ENCODE measurements at regions not wholly inside any gene's neighbourhood (a gene's known extent, or its start where the extent isn't known, plus 50 kb on each side); places are given as distances from the start of the nearest gene placed in this dataset.

DNA sequence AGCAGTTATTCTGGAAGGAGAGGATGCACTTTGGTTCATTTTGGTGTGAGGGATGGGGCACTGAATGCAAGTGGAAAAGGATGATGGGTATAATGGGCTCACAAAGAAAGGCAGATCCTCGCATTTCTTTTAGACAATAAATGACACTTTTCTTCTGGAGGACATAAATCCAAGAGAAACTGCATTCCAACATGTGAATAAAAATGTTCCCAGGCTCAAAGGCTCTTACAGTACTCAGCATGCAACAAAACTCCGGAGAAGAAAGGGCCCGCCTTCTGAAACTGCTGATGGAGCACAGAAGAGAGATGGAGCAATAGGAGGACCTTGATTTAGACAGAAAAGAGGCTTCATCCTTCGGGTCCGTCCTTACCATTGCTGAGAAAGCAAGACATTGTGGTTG lies 538.2 kb upstream of the DPP6 start:
- Histone ChIP-seq H3K36me3 (no peaks in the 10 kb centered on the region), H3K4me3 (no peak overlapping the region), H3K27ac (peak overlapping the region in 1 of 2 donors; percentile 59), H3K9me3 (no peaks in the 10 kb centered on the region), H3K4me1 (no peaks in the 10 kb centered on the region), H3K27me3 (no peaks in the 10 kb centered on the region)
- TF ChIP-seq, protein P1, sequence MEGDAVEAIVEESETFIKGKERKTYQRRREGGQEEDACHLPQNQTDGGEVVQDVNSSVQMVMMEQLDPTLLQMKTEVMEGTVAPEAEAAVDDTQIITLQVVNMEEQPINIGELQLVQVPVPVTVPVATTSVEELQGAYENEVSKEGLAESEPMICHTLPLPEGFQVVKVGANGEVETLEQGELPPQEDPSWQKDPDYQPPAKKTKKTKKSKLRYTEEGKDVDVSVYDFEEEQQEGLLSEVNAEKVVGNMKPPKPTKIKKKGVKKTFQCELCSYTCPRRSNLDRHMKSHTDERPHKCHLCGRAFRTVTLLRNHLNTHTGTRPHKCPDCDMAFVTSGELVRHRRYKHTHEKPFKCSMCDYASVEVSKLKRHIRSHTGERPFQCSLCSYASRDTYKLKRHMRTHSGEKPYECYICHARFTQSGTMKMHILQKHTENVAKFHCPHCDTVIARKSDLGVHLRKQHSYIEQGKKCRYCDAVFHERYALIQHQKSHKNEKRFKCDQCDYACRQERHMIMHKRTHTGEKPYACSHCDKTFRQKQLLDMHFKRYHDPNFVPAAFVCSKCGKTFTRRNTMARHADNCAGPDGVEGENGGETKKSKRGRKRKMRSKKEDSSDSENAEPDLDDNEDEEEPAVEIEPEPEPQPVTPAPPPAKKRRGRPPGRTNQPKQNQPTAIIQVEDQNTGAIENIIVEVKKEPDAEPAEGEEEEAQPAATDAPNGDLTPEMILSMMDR (IDR thresholded peaks at IDR 0.05) = no peak
- no peak for TF ChIP-seq POLR2A (IDR thresholded peaks at IDR 0.05)
- no peak for DNase-seq
- intact Hi-C loops (cut with DNase I; ENCODE audit: low total_unique reads) = no loop called here

DNA sequence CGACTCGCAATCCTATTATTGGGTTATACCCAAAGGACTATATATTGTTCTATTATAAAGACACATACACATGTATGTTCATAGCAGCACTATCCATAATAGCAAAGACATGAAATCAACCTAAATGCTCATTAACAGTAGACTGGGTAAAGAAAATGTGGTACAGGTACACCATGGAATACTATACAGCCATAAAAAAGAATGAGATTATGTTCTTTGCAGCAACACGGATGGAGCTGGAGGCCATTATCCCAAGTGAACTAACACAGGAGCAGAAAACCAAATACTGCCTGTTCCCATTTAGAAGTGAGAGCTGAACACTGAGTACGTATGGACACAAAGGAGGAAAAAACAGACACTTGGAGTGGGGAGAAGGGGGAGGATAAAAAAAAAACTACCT lies 536.8 kb upstream of the DPP6 start:
- H3K4me3 ChIP-seq = no peak overlapping the region
- H3K36me3 ChIP-seq = no peaks in the 10 kb centered on the region
- H3K27me3 ChIP-seq = no peaks in the 10 kb centered on the region
- no peaks in the 10 kb centered on the region for H3K4me1 ChIP-seq
- no peaks in the 10 kb centered on the region for H3K9me3 ChIP-seq
- TF ChIP-seq POLR2A (IDR thresholded peaks at IDR 0.05) = no peak
- TF ChIP-seq, protein P1 (IDR thresholded peaks at IDR 0.05) = no peak
- no peak for DNase-seq
- no peak overlapping the region for H3K27ac ChIP-seq
- intact Hi-C loops (cut with DNase I; ENCODE audit: low total_unique reads) = no loop called here

DNA sequence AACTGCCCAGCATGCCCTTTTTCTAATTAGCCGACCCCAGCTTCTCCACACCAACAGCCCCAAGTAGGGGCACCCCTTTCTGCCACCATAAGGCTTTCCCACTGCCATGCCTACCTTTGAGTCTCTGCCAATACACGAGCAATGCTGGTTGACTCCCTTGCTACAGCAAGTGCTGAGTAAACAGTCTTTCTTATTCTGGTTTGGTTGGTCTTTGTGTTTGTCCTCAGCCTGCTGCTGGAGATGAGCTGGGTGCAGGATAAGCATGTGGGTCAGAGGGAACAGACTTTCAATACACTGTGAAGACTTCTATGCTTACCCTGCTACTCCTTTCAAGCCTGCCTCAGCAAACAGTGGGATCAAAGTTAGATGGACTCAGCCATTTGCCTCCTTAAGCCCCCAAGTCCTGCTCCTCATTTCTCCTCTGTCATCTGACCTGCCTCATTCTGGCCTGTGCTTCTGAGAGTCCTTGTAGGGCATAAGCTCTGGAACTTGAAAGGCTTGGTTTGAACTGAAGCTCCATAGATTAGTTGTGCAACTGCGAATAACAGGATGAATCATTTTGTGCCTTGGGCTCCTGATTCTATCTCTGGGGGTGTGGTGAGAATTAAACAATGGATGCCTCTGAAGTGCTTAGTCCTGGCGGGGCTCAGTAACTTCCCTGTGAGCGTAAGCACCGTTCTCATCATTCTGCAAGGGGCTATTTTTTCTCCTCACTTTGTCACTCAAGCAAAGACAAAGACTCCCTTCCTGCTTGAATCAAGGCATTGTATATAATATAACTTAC lies 533.8 kb upstream of the DPP6 start:
- H3K4me3 ChIP-seq = no peak overlapping the region
- H3K9me3 ChIP-seq = no peaks in the 10 kb centered on the region
- no peaks in the 10 kb centered on the region for H3K36me3 ChIP-seq
- H3K4me1 ChIP-seq = peaks cover 0 to under 1% of the 10 kb centered on the region in 2 donors
- intact Hi-C loops (cut with DNase I; ENCODE audit: low total_unique reads) = no loop called here
- H3K27me3 ChIP-seq = no peaks in the 10 kb centered on the region
- DNase-seq = no peak
- H3K27ac ChIP-seq = no peak overlapping the region
- TF ChIP-seq, protein P1 (IDR thresholded peaks at IDR 0.05) = no peak
- TF ChIP-seq POLR2A (IDR thresholded peaks at IDR 0.05) = no peak

DNA sequence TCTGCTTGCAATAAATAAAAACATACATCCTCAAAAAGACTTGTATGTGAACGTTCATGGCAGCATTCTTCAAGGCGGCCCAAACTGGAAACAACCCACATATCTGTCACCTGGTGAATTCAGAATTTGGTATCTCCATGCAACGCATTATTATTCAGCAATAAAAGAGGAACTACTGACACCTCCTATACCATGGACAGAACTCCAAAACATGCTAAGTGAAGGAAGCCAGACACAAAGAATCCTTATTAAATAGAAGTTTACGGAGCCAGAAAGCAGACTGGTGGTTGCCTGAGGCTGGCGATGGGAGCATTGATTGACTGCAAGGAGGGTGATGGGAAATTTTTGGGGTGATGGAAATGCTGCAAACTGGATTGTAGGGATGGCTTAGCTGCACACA lies 530.8 kb upstream of the DPP6 start:
- intact Hi-C loops (cut with DNase I; ENCODE audit: low total_unique reads) = no loop called here
- H3K4me1 ChIP-seq = peaks cover 0 to 6% of the 10 kb centered on the region in 2 donors

DNA sequence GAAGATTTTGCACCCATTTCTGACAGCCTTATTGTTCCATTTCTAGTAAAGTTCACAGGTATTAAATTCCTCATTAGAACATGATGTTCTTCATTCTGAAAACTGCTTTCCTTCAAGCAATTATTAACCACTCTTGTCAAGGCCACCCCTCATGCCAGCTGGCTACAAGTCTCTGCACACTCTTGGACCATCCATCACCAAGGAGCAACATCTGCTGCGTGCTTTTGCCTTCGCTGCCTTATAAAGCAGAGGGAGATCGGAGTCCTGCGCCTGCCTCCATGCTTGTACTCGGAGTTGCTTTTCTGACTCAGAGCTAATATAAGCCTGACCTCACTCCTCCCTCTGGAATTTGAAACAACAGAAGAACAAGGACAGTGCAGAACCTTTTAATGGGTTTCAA lies 529.9 kb upstream of the DPP6 start:
- peaks cover 0 to 6% of the 10 kb centered on the region in 2 donors for H3K4me1 ChIP-seq
- no peaks in the 10 kb centered on the region for H3K9me3 ChIP-seq
- DNase-seq = peak; percentile 69 to 91
- H3K4me3 ChIP-seq = no peak overlapping the region
- no peak for TF ChIP-seq POLR2A (IDR thresholded peaks at IDR 0.05)
- TF ChIP-seq, protein P1 (IDR thresholded peaks at IDR 0.05) = no peak
- H3K27me3 ChIP-seq = no peaks in the 10 kb centered on the region
- H3K27ac ChIP-seq = peak overlapping the region; percentile 87 to 93
- intact Hi-C loops (cut with DNase I; ENCODE audit: low total_unique reads) = loop anchor here (2.0 kb wide), 1 partner anchor 139 kb away; no protein-coding TSS in a partner anchor
- H3K36me3 ChIP-seq = no peaks in the 10 kb centered on the region

More for the DNA sequence above, 530.8 kb upstream of the DPP6 start:
- TF ChIP-seq POLR2A (IDR thresholded peaks at IDR 0.05) = no peak
- TF ChIP-seq, protein P1 (IDR thresholded peaks at IDR 0.05) = no peak
- DNase-seq = no peak
- H3K4me3 ChIP-seq = no peak overlapping the region
- no peaks in the 10 kb centered on the region for H3K9me3 ChIP-seq
- no peaks in the 10 kb centered on the region for H3K27me3 ChIP-seq
- H3K27ac ChIP-seq = peak overlapping the region; percentile 87 to 93
- H3K36me3 ChIP-seq = no peaks in the 10 kb centered on the region
